ENCODE measurements at regions not wholly inside any gene's neighbourhood (a gene's known extent, or its start where the extent isn't known, plus 50 kb on each side); places are given as distances from the start of the nearest gene placed in this dataset.

DNA sequence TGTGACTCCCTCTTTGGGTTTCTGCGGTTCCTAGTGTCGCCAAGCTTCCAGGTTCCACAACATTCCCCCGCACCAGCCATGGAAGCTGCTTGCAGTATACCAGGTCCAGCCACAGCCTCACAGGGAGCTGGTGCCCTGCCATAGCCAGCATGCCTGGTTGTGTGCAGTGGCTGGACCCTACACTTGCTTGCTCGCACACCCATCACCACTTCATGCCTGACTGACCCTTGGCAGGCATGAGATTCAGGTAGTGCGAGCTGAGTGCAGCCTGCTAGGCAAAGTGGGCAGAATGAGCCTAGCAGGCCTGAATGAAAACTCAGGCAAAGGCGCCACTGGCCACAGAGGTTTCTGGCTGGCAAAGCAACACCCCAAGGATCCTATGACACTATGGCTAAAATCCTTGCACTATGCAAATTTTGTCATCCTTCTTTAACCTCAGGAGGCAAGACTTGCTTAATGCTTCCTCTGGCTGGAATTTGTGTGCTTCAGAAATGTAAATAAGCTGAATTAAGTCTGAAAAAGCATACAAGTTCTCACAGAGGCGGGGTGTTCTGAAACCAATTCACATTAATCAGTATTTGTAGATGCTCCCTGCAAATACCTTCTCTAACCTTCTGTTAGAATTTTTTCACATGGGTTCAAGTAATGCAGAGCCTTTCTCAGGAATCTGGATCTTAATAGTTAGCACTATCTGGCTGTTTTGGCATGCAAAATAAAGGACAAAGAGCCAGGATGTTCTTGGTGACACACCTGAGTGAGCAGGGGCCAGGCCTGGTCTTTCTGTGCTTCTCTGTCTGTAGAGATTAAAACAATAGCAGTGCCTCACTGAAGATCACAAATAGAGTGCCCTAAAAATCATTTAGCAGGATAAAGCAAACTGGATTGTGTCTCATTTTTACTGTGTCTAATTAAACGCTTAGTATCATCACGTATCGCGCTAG, 256.9 kb downstream of the GPATCH2 start:
- TF ChIP-seq, protein P1, sequence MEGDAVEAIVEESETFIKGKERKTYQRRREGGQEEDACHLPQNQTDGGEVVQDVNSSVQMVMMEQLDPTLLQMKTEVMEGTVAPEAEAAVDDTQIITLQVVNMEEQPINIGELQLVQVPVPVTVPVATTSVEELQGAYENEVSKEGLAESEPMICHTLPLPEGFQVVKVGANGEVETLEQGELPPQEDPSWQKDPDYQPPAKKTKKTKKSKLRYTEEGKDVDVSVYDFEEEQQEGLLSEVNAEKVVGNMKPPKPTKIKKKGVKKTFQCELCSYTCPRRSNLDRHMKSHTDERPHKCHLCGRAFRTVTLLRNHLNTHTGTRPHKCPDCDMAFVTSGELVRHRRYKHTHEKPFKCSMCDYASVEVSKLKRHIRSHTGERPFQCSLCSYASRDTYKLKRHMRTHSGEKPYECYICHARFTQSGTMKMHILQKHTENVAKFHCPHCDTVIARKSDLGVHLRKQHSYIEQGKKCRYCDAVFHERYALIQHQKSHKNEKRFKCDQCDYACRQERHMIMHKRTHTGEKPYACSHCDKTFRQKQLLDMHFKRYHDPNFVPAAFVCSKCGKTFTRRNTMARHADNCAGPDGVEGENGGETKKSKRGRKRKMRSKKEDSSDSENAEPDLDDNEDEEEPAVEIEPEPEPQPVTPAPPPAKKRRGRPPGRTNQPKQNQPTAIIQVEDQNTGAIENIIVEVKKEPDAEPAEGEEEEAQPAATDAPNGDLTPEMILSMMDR (IDR thresholded peaks at IDR 0.05): no peak
- no peaks in the 10 kb centered on the region for H3K27me3 Mint-ChIP-seq
- ChIA-PET POLR2A (no interaction called here), CTCF (no interaction called here)
- H3K4me1 Mint-ChIP-seq: peaks cover 5% of the 10 kb centered on the region
- no peak overlapping the region for H3K27ac Mint-ChIP-seq
- DNase-seq (no peak), ATAC-seq (ENCODE audit: low read depth) (no peak)
- H3K4me3 Mint-ChIP-seq: no peak overlapping the region
- H3K36me3 Mint-ChIP-seq (ENCODE audit: low read depth): no peaks in the 10 kb centered on the region
- peaks cover 10% of the 10 kb centered on the region for H3K9me3 Mint-ChIP-seq
- intact Hi-C loops (cut with micrococcal nuclease): no loop called here

DNA sequence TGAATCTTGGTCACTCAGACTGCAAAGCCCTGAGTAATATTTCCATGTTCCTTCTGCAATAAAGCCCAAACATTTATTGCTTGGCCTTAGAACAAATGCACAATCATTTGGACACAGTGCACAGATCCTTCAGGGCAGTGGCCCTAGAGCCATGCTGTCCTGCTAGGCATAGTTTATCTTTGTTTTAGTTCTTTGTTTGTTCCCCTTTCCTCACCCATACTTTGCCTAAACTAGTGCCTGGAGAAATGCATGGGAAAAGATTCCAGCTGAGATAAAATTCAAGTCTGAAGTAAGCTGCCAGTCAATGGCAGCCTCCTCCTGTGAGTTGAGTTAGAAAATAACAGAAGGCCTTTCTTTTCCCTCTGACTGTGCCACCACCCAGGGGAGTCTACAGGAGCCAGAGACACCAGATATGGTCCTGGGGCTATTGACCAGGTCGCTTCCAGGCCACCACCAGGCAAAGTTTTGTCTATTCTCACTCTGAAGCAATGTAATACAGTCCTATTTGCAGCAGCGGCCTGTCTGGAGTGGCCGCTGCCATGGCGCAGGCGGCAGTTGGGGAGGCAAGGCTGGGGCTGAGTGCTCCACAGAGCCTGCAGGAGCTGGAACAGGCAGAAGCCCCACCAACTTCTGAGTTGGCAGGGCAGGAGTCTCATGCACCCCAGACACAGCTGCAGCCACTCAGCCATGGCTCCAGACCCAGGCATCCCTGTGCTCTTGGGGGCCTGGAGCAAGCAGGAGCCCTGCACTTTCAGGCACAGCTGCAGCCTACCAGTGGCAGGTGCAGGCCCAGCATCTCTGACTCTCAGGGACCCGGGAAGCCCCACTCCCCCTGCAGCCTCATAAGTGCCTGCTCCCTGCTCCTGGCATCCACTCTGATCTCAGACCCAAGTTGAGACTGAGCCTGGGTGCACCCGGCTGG, 258.6 kb downstream of the GPATCH2 start:
- DNase-seq (no peak), ATAC-seq (ENCODE audit: low read depth) (no peak)
- H3K4me1 Mint-ChIP-seq: peaks cover 5% of the 10 kb centered on the region
- intact Hi-C loops (cut with micrococcal nuclease): no loop called here
- H3K4me3 Mint-ChIP-seq: no peak overlapping the region
- H3K27ac Mint-ChIP-seq: no peak overlapping the region
- peaks cover 2% of the 10 kb centered on the region for H3K9me3 Mint-ChIP-seq
- no peaks in the 10 kb centered on the region for H3K27me3 Mint-ChIP-seq
- no peaks in the 10 kb centered on the region for H3K36me3 Mint-ChIP-seq (ENCODE audit: low read depth)
- CTCF ChIA-PET: no interaction called here
- TF ChIP-seq, protein P1 (IDR thresholded peaks at IDR 0.05): no peak
- POLR2A ChIA-PET: no interaction called here

DNA sequence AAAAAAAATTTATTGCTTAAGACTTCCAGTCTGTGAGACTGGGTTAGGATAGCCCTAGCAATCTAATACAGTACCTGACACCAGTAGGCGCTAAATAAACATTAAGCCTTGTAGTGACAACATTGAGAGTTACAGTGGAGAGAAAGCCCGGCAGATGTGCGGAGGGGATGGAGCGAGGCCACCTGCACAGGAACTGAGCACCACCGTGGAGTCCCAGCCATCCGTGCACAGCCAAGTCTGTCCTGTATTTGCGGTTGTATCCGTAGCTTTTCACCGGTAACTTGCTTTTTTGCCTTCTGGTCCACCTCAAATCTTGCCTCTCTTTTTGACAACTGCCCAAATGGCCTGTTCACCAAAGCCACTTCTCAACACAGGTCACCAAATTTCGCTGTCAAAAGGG, 260.1 kb downstream of the GPATCH2 start:
- Mint-ChIP-seq H3K27me3 (no peaks in the 10 kb centered on the region), H3K27ac (no peak overlapping the region), H3K4me1 (peaks cover 5% of the 10 kb centered on the region), H3K9me3 (no peaks in the 10 kb centered on the region), H3K4me3 (no peak overlapping the region), H3K36me3 (ENCODE audit: low read depth) (no peaks in the 10 kb centered on the region)
- TF ChIP-seq, protein P1 (IDR thresholded peaks at IDR 0.05): no peak
- no peak for ATAC-seq (ENCODE audit: low read depth)
- no peak for DNase-seq
- intact Hi-C loops (cut with micrococcal nuclease): no loop called here
- ChIA-PET CTCF (no interaction called here), POLR2A (no interaction called here)

DNA sequence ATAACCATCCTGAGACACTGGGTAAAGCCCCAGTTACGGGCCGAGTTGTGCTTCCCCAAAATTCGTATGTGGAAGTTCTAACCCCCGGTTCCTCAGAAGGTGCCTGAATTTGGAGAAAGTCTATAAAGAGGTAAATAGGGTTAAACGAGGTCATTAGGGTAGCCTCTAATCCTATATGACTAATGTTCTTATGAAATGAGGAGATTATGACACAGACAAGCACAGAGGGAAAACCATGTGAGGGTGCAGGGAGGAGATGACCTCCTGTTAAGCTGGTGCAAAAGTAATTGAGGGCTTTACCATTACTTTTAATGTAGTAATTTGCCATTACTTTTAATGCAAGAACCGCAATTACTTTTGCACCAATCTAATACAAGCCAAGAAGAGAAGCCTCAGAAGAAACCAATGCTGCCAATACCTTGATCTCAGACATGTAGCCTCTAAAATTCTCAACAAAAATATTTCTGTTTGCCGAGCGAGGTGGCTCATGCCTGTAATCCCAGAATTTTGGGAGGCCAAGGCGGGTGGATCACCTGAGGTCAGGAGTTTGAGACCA, 260.8 kb downstream of the GPATCH2 start:
- CTCF ChIA-PET: no interaction called here
- Mint-ChIP-seq H3K9me3 (no peaks in the 10 kb centered on the region), H3K27me3 (no peaks in the 10 kb centered on the region), H3K27ac (no peak overlapping the region), H3K36me3 (ENCODE audit: low read depth) (no peaks in the 10 kb centered on the region), H3K4me3 (no peak overlapping the region), H3K4me1 (peaks cover 5% of the 10 kb centered on the region)
- DNase-seq (no peak), ATAC-seq (ENCODE audit: low read depth) (no peak)
- intact Hi-C loops (cut with micrococcal nuclease): no loop called here
- POLR2A ChIA-PET: no interaction called here
- TF ChIP-seq, protein P1 (IDR thresholded peaks at IDR 0.05): no peak

Data from activated B cell treated with CpG ODN at 0.5 μM for 24 hours (primary cell).